PFSK-1 (cell line): ENCODE measurements at regions not wholly inside any gene's neighbourhood (a gene's known extent, or its start where the extent isn't known, plus 50 kb on each side); places are given as distances from the start of the nearest gene placed in this dataset.

ENCODE experiments used
- FOXP2 ChIP-seq: optimal IDR thresholded peaks from 2 replicates; pipeline ENCODE3; 2011; ENCODE audit warnings: borderline replicate concordance, control low read depth, inconsistent platforms; ENCODE audit not compliant: insufficient read depth; ENCODE audit errors: extremely low read length, extremely low read depth
- POLR2AphosphoS5 ChIP-seq: IDR thresholded peaks from 2 replicates; pipeline ENCODE4 v1.6.1; 2012; ENCODE audit warnings: low read depth, mild to moderate bottlenecking, control low read depth, low read length, moderate library complexity
- REST ChIP-seq, 2 experiments: IDR thresholded peaks; 2 replicates each; pipeline versions ENCODE4 v1.6.1 to v1.8.0; 2011 to 2012; ENCODE audit warnings: low read depth in 2 of 2, low read length in 2 of 2, control low read depth in 1 of 2, inconsistent platforms in 1 of 2, mild to moderate bottlenecking in 1 of 2, moderate library complexity in 1 of 2; ENCODE audit not compliant: insufficient read depth in 1 of 2
- SIN3A ChIP-seq: IDR thresholded peaks from 2 replicates; pipeline ENCODE4 v1.6.1; 2012; ENCODE audit warnings: mild to moderate bottlenecking, low read length, moderate library complexity, borderline replicate concordance; ENCODE audit not compliant: insufficient read depth
- TAF1 ChIP-seq: IDR thresholded peaks from 2 replicates; pipeline ENCODE4 v1.6.1; 2012; ENCODE audit warnings: low read length, control low read depth, borderline replicate concordance; ENCODE audit not compliant: insufficient read depth

DNA sequence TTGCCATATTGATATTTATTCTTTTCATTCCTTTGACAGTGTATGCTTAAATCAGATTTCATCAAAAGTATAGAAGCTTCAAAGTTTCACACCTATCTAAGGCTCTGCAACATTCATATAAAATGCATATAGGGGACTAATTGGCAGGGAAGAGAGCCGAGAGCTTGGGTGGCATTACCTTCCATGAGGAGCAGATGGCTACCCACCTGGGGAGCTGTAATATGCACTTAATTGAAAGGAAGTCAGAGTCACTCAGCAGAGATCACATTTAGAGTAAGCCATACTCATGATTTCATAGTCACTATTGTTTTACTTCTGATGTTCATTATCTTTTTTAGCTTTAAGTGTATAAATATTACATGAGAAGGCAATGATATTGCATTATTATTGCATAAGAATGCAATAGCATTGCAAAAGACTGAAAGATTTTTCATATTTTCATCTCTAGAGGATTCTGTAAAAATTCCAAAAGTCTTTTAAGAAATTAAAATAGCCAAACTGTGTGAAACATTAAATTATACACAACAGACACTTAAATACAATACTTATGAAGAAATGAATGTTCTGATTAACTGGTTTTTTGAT, 1305.2 kb downstream of the EPHA7 start:
- TF ChIP-seq POLR2AphosphoS5 (no peak), TAF1 (no peak), SIN3A (no peak), FOXP2 (no peak), REST (IDR thresholded peaks at IDR 0.05; ENCODE audit: insufficient read depth in 1 of 2, low read depth in 2 of 2, low read length in 2 of 2) (no peak)

DNA sequence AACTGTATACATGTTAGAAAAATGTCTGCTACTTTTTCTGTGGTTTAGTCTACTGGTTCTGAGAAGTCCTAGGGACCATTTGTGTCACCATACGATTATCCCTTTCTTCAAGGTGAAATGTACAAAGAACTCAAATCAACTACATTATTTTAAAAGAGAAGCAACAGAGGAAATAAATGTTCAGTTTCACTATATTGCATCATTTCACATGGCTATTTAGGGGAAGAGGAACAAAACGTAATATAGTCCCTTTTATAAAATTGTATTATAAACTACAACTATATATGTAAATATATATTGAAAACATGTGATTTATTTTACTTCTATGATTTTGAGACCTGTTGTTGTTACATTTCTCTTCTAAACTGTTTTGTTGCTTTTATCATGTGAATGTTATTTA, 1308.0 kb downstream of the EPHA7 start:
- TF ChIP-seq POLR2AphosphoS5 (no peak), FOXP2 (no peak), TAF1 (no peak), REST (IDR thresholded peaks at IDR 0.05; ENCODE audit: insufficient read depth in 1 of 2, low read depth in 2 of 2, low read length in 2 of 2) (no peak), SIN3A (no peak)

DNA sequence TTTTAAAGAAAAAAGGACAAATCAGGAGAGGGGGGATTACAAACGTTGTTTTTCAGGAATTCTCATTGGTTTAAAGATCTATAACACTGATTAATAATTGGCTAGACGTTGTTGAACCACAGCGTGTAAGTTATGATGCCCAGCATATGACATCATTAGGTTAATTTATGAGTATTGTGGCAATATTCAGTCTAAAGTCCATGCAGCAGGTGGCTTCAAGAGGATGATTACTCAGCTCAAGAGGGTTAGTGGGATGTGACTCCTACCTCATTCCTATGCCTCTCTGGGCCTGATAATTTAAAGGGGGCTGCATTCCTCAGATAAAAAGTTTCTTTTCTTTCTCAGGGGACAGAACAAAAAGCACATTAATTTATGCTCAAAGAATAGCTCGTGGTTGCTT, 1309.0 kb downstream of the EPHA7 start:
- TF ChIP-seq TAF1 = no peak
- no peak for TF ChIP-seq SIN3A
- TF ChIP-seq REST (IDR thresholded peaks at IDR 0.05; ENCODE audit: insufficient read depth in 1 of 2, low read depth in 2 of 2, low read length in 2 of 2) = no peak
- TF ChIP-seq POLR2AphosphoS5 = no peak
- TF ChIP-seq FOXP2 = no peak

GRCh38 chr6:92109956-92110355, 1309.4 kb downstream of the EPHA7 start:
- TF ChIP-seq FOXP2 = no peak
- no peak for TF ChIP-seq SIN3A
- TF ChIP-seq POLR2AphosphoS5 = no peak
- TF ChIP-seq REST (IDR thresholded peaks at IDR 0.05; ENCODE audit: insufficient read depth in 1 of 2, low read depth in 2 of 2, low read length in 2 of 2) = no peak
- TF ChIP-seq TAF1 = no peak

- TF ChIP-seq POLR2AphosphoS5 (no peak), TAF1 (no peak), SIN3A (no peak), FOXP2 (no peak), REST (IDR thresholded peaks at IDR 0.05; ENCODE audit: insufficient read depth in 1 of 2, low read depth in 2 of 2, low read length in 2 of 2) (no peak)
Observed at GRCh38 chr6:92109256-92109655, 1310.1 kb downstream of the EPHA7 start.
